Lung (tissue), 11 donors: ENCODE measurements at regions not wholly inside any gene's neighbourhood (a gene's known extent, or its start where the extent isn't known, plus 50 kb on each side); places are given as distances from the start of the nearest gene placed in this dataset.

Experiments
- ATAC-seq: fragments of 200-7000 bp; cut with Tn5 transposase; one replicate; pipeline ENCODE4 v1.9.1; 2020; ENCODE audit warnings: moderate number of reproducible peaks; ENCODE audit not compliant: insufficient read depth, low FRiP score
- DNase-seq, 3 donors: peaks; one replicate each; pipeline ENCODE4 v3.0.0-alpha.2; 2013 to 2017
- H3K27ac ChIP-seq, 2 donors: one replicate each; pipeline ENCODE4 v1.5.1; 2013; ENCODE audit warnings: mild to moderate bottlenecking in 2 of 2, moderate library complexity in 2 of 2, control low read depth in 1 of 2, inconsistent platforms in 1 of 2, low read depth in 1 of 2, low read length in 1 of 2
- H3K27me3 ChIP-seq, 3 donors: one replicate each; pipeline ENCODE4 v1.5.1; 2013; ENCODE audit warnings: low read length in 2 of 3; ENCODE audit not compliant: control insufficient read depth in 3 of 3, insufficient read depth in 3 of 3
- H3K36me3 ChIP-seq, 4 donors: one replicate each; pipeline ENCODE4 v1.5.1; 2013; ENCODE audit warnings: low read length in 4 of 4, mild to moderate bottlenecking in 1 of 4, moderate library complexity in 1 of 4; ENCODE audit not compliant: control insufficient read depth in 4 of 4, insufficient read depth in 4 of 4
- H3K4me1 ChIP-seq, 5 donors: one replicate each; pipeline ENCODE4 v1.5.1; 2013; ENCODE audit warnings: low read length in 5 of 5, mild to moderate bottlenecking in 2 of 5, moderate library complexity in 1 of 5; ENCODE audit not compliant: control insufficient read depth in 5 of 5, insufficient read depth in 5 of 5
- H3K4me3 ChIP-seq: one replicate; pipeline ENCODE4 v1.5.1; 2013; ENCODE audit warnings: mild to moderate bottlenecking, control low read depth, moderate library complexity
- H3K9ac ChIP-seq, 2 donors: one replicate each; pipeline ENCODE4 v1.5.1; 2013; ENCODE audit warnings: low read length in 2 of 2, control low read depth in 1 of 2; ENCODE audit not compliant: insufficient read depth in 1 of 2
- H3K9me3 ChIP-seq, 4 donors: one replicate each; pipeline ENCODE4 v1.5.1; 2013; ENCODE audit warnings: low read length in 3 of 4, mild to moderate bottlenecking in 1 of 4, moderate library complexity in 1 of 4; ENCODE audit not compliant: control insufficient read depth in 4 of 4, insufficient read depth in 3 of 4
- WGBS, 2 donors: extraction: QIAGEN DNeasy Blood & Tissue Kit; methylation state at CpG; one replicate each; pipeline ENCODE4 v1.1.7; 2013; 5-methylcytosine and 5-hydroxymethylcytosine counted together
- TF ChIP-seq, protein P1 (sequence below): IDR thresholded peaks from 2 replicates; pipeline ENCODE4 v1.5.1; 2012; ENCODE audit warnings: mild to moderate bottlenecking; ENCODE audit errors: control extremely low read depth, extremely low read depth
- donor health status: control.
- donor health status: control.
- donor health status: Bipolar disorder and iron deficiency.
- donor health status: healthy.
- donor health status: DM: yes; HTN: yes; CAD: no.

DNA sequence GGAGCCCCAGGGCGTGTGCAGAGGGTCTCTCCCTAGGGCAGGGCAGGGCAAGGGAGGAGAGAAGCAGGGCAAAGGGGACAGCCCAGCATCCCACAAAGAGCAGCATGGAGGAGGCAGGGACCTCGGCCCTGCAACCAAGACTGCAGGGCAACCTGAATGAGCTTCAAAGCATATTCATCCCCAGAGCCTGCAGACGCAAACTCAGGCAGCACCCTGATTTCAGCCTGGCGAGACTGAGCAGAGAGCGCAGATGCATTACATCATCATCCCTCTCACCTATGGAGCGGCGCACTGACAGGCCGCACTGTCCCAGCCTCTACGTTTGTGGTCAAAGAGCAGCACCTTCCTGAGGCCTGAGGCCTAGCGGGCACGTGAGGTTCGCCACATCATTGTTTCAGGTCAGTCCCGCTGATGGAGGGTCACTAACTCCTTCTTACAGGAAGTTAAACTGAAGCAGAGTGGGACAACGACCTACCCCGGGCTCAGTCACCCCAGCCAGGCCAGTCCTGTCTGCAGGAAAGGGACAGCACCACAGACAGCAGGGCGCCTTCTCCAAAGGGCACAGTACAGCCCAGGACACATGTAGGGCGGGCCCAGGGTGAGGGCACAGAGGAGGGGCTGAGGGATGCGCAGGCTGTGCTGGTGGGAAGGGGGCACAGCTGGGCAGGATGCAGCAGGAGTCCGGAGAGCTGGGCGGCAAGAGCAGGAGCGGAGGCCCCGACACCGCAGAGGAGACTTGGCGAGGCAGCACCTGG is 67.2 kb upstream of the RAB6C start:
- no peak for ATAC-seq
- Histone ChIP-seq H3K9me3 (peaks cover 0 to 9% (median 0%) of the 10 kb centered on the region in 4 donors), H3K36me3 (no peaks in the 10 kb centered on the region), H3K4me3 (no peak overlapping the region), H3K27me3 (no peaks in the 10 kb centered on the region), H3K27ac (no peak overlapping the region), H3K4me1 (no peaks in the 10 kb centered on the region), H3K9ac (no peak overlapping the region)
- WGBS, 2 donors: 90 to 93% methylated on average over 24 of the region's 24 CpGs
- TF ChIP-seq, protein P1, sequence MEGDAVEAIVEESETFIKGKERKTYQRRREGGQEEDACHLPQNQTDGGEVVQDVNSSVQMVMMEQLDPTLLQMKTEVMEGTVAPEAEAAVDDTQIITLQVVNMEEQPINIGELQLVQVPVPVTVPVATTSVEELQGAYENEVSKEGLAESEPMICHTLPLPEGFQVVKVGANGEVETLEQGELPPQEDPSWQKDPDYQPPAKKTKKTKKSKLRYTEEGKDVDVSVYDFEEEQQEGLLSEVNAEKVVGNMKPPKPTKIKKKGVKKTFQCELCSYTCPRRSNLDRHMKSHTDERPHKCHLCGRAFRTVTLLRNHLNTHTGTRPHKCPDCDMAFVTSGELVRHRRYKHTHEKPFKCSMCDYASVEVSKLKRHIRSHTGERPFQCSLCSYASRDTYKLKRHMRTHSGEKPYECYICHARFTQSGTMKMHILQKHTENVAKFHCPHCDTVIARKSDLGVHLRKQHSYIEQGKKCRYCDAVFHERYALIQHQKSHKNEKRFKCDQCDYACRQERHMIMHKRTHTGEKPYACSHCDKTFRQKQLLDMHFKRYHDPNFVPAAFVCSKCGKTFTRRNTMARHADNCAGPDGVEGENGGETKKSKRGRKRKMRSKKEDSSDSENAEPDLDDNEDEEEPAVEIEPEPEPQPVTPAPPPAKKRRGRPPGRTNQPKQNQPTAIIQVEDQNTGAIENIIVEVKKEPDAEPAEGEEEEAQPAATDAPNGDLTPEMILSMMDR: no peak
- no peak for DNase-seq

DNA sequence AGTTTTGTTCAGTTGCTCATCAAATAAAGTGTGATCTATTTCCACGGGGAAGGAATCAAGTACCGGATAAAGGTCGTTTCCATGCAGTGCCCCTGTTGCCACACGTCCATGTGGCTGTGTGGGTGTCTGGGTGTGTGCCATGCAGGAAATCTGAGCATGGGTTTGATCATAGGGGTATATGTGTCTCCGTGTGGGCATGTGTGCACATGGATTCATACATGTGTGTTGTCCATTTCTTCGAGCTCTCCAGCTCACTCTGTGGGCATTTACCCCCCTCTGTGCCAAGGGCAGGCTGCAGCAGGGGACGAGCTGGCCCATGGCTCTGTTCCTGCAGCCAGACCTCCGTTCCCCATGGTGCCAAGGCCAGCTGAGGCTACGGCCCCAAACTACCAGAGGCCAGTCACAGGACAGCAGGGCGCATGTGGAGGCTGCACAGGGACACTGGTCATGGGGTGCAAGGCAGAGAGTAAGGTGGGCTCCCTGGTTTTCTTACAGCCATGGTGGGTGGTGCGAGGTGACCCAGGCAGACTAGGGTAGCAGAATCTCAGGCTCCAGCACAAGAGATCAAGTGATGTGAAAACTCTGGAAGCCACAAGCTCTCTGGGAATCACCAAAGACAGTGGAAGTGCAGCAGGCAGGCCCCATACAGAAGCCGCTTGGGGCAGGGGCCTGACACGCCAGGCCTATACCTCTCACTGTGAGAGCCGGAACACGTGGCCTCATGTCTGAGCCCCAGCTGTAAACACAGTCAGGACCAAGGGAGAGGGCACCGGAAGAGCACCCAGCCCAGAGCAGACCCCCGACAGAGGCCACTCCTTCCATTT is 66.4 kb upstream of the RAB6C start:
- DNase-seq: no peak
- TF ChIP-seq, protein P1: no peak
- H3K36me3 ChIP-seq: no peaks in the 10 kb centered on the region
- peaks cover 0 to 9% (median 2%) of the 10 kb centered on the region in 4 donors for H3K9me3 ChIP-seq
- H3K9ac ChIP-seq: no peak overlapping the region
- H3K4me3 ChIP-seq: no peak overlapping the region
- 81 to 91% methylated on average over 17 of the region's 17 CpGs for WGBS, 2 donors
- no peaks in the 10 kb centered on the region for H3K27me3 ChIP-seq
- H3K4me1 ChIP-seq: no peaks in the 10 kb centered on the region
- no peak overlapping the region for H3K27ac ChIP-seq
- no peak for ATAC-seq

DNA sequence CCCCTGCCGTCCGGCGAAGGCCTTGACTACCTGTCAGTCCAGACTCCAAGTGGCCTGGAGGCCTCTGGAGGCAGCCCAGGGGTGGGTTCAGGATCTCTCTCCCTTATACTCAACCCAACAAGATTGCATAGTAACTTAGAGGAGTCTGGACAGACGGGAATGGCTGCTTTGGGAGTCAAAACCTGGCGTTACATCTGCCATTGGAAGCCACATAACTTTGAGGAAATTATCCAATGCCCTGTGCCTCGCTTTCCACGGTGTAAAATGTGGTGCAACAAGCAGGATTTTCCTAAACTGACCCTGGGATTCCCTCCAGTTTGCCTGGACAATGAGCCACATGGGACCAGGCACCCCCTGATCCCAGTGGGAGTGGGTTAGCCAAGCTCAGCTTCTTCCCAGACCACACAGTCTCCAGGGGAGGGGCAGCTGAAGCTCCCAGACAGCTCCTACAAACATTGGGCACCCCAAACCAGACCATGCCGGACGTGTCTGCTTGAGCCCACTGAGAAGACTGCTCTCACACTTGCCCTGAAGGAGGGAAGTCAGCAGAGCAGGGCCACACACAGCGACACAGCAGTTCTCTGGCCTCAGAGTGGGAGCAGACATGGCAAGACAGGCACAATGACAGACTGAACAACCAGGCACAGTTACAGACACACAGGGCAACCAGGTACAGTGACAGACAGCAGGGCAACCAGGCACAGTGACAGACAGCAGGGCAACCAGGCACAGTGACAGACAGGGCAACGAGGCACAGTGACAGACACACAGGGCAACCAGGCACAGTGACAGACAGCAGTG is 65.6 kb upstream of the RAB6C start:
- peaks cover 0 to 10% (median 3%) of the 10 kb centered on the region in 4 donors for H3K9me3 ChIP-seq
- H3K4me3 ChIP-seq: no peak overlapping the region
- WGBS, 2 donors: 69 to 81% methylated on average over 11 of the region's 11 CpGs
- no peak for ATAC-seq
- H3K4me1 ChIP-seq: no peaks in the 10 kb centered on the region
- no peak for DNase-seq
- H3K27ac ChIP-seq: no peak overlapping the region
- no peaks in the 10 kb centered on the region for H3K36me3 ChIP-seq
- no peaks in the 10 kb centered on the region for H3K27me3 ChIP-seq
- no peak overlapping the region for H3K9ac ChIP-seq
- TF ChIP-seq, protein P1: no peak
